ENCODE measurements at regions not wholly inside any gene's neighbourhood (a gene's known extent, or its start where the extent isn't known, plus 50 kb on each side); places are given as distances from the start of the nearest gene placed in this dataset.

- peak; percentile 39 for DNase-seq
Measured at GRCh38 chr6:146990821-146991798, 213.1 kb upstream of the STXBP5 start.

- no peak for DNase-seq
Measured at GRCh38 chr6:146997062-146997461, 207.2 kb upstream of the STXBP5 start.

- no peak for DNase-seq
Measured at GRCh38 chr6:146999766-147000165, 204.5 kb upstream of the STXBP5 start.

DNA sequence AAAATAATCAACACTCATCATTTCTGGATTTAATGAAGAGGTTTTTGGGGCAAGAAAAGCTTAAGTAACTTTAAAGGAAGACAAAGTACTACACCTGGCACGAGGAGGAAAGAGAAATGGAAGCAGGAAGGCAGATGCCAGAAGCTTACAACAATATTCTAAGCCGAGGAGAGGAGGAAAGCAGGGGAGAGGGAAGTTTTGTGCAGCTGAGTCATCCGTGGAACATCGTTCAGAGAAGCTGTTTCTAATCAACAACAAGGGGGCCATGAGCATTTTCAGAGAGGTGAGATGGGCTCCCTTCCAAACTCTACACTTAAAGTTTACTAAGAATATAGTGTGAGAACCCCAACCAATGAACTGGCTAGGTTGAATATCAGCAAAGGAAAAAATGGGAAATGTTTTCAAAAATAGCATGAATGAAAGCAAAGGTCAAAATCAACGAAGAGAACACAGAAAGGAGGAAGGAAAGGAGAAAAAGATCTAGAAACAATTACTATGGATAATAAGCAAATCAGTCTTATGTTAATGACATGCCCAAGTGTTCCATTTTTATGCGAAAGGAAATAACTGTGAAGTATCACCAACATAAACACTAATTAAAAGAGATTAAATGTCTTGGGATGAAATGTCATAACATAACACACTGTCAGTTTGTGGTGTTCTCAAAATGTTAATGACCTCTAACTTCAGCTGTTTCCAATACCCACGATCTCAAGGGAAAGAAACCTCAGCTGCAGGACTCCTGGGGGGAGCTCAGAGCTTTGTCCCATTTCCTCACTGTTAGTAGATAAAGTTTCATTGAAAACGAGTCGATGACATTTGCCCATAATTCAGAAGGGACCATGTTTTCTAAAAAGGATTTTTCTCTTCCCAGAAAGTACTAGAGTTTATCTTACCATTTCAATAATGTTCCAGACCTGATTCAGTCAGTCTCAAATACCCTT is 203.4 kb upstream of the STXBP5 start:
- no peak for DNase-seq

GRCh38 chr6:147001621-147002020 is 202.6 kb upstream of the STXBP5 start:
- no peak for DNase-seq

- DNase-seq = no peak
Measured at GRCh38 chr6:147003186-147003585, 201.0 kb upstream of the STXBP5 start.

DNA sequence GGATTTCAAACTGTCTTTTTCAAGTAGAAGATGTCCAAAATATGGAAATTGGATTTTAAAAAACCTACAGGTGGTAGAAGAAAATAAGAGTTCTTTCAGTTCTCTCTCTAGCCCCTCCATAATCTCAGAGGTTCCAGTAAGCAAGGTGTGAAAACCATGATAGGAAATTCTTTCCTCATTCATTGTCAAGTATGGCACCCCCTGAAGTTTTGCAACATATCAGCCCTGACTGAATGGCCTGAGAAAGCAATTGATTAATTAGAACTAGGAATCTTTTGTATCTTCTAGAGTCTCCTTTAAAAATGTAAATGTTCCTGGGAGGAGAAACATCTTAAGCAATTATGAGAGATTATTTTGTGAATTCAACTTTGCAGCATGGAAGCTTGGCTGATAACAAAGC is 198.7 kb upstream of the STXBP5 start:
- no peak for DNase-seq

GRCh38 chr6:147007441-147007840 is 196.8 kb upstream of the STXBP5 start:
- no peak for DNase-seq

DNA sequence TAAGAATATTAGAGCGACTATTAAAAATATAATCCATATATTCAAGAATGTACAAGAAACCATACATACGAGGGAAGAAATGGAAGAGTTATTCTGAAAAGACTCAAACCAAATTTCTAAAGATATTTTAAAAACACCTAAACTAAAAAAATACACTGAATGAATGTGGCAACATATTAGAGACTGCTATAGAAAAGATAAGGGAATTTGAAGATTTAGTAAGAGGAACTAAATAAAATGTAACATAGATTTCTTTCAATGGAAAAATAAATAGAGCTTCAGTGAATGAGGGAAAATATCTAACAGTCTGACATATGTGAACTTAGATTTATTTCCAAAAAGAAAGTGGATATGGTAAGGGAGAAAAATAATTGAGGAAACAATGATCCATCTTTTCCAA is 194.9 kb upstream of the STXBP5 start:
- DNase-seq = no peak

- DNase-seq = no peak
Measured at GRCh38 chr6:147015674-147016073, 188.5 kb upstream of the STXBP5 start.

GRCh38 chr6:147016440-147016839 is 187.8 kb upstream of the STXBP5 start:
- no peak for DNase-seq

GRCh38 chr6:147017153-147017552 is 187.1 kb upstream of the STXBP5 start:
- no peak for DNase-seq

DNA sequence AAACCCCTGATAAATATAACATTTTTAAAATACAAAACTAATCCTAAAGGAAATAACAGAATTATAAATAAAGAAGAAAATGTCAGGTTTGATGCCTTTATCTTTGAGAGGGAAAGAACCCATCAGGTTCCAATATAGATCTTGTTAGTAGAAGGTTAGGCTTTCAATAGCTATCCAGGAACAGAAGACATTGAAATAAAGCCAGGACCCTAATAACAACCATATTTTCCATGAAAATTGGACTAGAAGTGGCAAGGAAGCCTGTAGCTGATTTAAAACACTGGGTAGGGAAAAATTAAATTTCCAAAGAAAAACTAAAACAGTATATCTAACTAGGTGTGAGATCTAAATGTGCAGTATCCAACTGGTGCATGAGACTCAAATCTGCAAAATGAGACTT is 185.2 kb upstream of the STXBP5 start:
- no peak for DNase-seq

DNA sequence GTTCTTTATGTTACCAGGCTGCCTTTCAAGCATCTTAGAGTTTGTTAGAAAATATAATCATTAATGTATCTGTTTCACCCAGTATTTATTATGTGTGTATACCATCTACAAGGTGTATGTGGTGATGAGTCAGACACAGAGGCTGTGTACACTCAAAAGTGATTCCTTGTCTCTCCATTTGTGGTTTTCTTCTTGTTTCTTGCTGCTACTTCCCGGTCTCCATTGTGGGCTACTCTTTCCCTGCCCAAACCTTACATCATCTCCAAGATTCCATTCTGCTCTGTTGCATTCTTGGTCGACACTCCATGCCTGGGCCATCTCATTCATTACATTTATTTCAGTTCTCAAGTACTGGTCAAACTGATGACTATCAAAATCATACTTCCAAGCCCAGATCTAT is 182.2 kb upstream of the STXBP5 start:
- DNase-seq = peak; percentile 61

DNA sequence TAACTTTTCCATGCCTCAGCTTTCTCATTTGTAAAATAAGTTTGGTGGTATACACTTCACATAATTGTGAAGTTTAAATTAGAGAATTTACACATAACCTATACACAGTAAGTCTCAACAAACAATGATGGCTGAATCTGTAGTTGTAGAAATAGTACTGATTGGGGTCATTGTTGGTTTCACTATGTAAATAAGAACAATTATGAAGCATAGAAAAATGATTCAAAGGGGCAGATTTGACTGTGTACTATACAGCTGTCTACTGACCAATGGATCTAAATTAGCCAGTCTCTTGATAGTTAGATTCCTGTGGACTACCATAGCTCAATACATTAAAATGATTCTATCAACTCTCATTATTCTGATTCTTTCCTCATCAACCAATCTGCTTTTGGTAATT is 181.1 kb upstream of the STXBP5 start:
- no peak for DNase-seq

GRCh38 chr6:147023581-147023980 is 180.6 kb upstream of the STXBP5 start:
- no peak for DNase-seq

DNA sequence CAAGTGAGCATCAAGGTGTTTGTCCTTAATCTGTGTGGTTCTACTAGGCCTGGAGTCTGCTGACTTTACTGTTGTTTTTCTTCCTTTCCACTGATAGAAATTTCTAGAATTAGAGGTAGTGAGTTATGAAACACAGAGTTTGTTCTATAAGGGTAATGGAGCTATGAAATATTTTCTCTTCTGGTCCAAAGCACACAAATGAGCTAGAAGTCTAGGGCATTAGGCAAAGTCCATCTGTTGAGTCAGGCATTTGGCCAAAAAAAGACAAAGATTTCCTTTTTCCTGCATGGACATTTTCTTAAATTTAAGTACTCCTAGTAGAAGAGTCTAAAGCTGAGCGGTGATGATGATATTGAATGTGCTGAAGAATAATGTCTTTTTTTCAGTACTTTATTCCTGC is 174.3 kb upstream of the STXBP5 start:
- DNase-seq = no peak

DNA sequence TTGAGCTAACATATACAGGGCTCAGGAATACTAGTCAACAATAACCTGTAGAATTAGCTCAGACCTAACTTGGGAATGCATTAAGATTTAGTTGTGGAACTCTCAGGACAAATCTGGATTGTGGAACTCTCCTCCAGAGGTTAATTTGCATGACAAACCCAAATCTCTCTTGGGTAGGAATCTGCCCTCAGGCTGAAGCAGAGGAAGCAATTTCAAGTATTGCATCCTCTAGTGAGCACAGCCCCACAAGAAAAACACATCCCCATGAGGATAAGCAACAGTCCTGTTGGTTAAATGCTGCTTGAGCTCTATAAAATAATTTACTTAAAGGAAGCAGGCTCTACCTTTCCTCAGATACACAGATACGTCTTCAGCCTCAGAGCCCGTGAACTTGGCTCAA is 170.9 kb upstream of the STXBP5 start:
- DNase-seq = no peak

GRCh38 chr6:147035886-147036285 is 168.3 kb upstream of the STXBP5 start:
- DNase-seq = no peak

DNA sequence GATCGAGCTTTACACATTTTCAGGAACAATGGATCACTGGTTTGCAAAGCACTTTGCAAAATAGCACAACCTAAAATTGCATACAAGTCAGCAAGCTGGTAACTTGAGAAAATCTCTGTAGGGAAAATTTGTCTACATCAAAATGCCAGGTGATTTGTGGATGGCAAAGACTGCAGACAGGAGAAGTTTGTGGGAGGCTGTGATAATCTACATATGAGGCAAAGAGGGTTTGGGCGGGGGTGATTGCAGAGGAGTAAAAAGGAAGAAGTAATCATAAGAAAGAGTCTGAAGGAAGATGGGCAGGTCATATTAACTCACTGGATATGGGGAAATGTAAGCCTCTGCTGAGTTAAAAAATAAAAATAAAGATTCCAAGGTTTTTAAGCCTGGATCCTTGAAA is 166.3 kb upstream of the STXBP5 start:
- DNase-seq = no peak

DNA sequence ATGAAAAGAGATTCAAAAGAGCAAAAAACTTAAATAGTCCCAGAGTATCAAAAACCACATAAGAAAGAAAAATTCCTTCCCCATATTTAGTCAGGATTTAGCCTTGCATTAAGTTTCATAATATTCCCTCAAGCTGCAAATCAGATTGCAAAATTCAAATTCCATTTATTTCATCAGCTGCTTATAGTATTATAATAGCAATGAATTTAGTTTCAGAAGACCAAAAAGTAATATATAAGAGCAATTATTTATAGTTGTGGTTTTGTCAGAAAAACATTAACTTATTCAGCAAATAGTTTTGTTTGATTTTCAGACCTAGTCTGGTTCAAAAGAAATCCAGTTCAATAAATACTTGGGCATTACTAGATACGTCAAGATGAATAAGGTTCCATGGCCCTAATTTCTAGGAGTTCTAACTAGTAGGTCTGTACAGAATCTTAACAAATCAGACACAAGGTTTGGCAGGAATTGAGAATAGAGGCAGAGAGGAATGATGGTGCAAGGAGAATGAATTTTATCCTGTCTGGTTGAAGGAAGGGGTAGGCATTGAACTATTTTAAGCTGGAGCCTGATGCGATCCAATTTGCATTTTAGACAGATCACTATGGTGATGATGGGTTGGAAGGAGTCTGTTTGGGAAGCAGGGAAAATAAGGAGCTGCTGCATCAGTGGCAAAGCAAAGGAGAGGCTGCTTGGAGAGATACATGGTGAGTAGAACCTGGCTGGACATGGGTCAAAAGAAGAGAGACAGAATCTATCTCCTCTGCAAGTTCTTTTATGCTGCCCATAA is 163.9 kb upstream of the STXBP5 start:
- DNase-seq = no peak

GRCh38 chr6:147042679-147043078 is 161.5 kb upstream of the STXBP5 start:
- no peak for DNase-seq

DNA sequence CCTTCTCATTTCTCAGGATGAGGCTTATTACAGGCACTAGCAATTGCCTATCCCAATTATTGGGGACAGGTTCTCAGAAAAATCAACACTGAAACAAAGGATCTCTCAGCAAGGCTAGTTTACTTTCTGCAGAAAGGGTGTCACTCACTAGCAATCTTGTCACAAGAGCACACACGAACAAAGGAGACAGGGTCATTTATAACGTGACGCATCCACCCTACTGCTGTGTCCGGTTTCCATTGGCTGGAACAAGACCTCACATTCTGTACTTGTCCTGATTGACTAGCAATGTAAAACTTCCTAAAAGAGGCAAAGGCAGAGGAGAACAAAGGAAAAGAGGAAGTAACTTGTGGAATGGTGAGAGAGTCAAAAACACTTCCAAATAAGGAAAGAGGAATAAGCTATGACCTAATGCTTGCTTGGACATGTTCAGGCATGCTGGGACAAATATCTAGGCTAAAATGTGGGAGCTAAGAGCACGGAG is 160.2 kb upstream of the STXBP5 start:
- DNase-seq = no peak

Data from kidney glomerular epithelial cell (primary cell).